NCI-H1092 treated with DMSO at 0.1 percent for 48 hours (cell line): ENCODE measurements at regions not wholly inside any gene's neighbourhood (a gene's known extent, or its start where the extent isn't known, plus 50 kb on each side); places are given as distances from the start of the nearest gene placed in this dataset.
A peak's percentile ranks its signal among the peaks of the same experiment; 100 is the strongest.

Experiments
- DNase-seq: peaks from one replicate; lab custom pipeline; 2025; lab: John Stamatoyannopoulos, UW

- DNase-seq: no peak
These were observed 50.0 kb downstream of the PABIR2 start for GRCh38 chrX:134747006-134747405.

- DNase-seq: no peak
These were observed 50.6 kb downstream of the PABIR2 start for GRCh38 chrX:134746410-134746785.

- no peak for DNase-seq
These were observed 51.2 kb downstream of the PABIR2 start for GRCh38 chrX:134745636-134746409.

GRCh38 chrX:134743091-134743490, 53.9 kb downstream of the PABIR2 start:
- DNase-seq: no peak

- no peak for DNase-seq
These were observed 54.4 kb downstream of the PABIR2 start for GRCh38 chrX:134742573-134742972.

- peak; percentile 5 for DNase-seq
These were observed 55.3 kb downstream of the PABIR2 start for GRCh38 chrX:134741746-134742145.

- no peak for DNase-seq
These were observed 57.8 kb downstream of the PABIR2 start for GRCh38 chrX:134738986-134739740.

- no peak for DNase-seq
These were observed 58.6 kb downstream of the PABIR2 start for GRCh38 chrX:134738445-134738844.

- DNase-seq: no peak
These were observed 59.2 kb downstream of the PABIR2 start for GRCh38 chrX:134737721-134738369.

- no peak for DNase-seq
These were observed 59.9 kb downstream of the PABIR2 start for GRCh38 chrX:134737061-134737460.

- no peak for DNase-seq
These were observed 60.6 kb downstream of the PABIR2 start for GRCh38 chrX:134736356-134736755.

GRCh38 chrX:134735015-134735414, 62.0 kb downstream of the PABIR2 start:
- DNase-seq: peak; percentile 63

GRCh38 chrX:134734466-134734952, 62.5 kb downstream of the PABIR2 start:
- DNase-seq: peak; percentile 82

GRCh38 chrX:134733591-134733990, 63.4 kb downstream of the PABIR2 start:
- DNase-seq: peak; percentile 24

GRCh38 chrX:134732676-134733075, 64.3 kb downstream of the PABIR2 start:
- DNase-seq: no peak

- peak; percentile 30 for DNase-seq
These were observed 64.9 kb downstream of the PABIR2 start for GRCh38 chrX:134732152-134732551.

GRCh38 chrX:134727363-134727762, 69.1 kb upstream of the PLAC1 start:
- DNase-seq: no peak

- DNase-seq: no peak
These were observed 66.9 kb upstream of the PLAC1 start for GRCh38 chrX:134725103-134725690.

GRCh38 chrX:134721766-134722532, 63.7 kb upstream of the PLAC1 start:
- DNase-seq: no peak

GRCh38 chrX:134718966-134719317, 60.7 kb upstream of the PLAC1 start:
- no peak for DNase-seq

GRCh38 chrX:134718105-134718965, 60.1 kb upstream of the PLAC1 start:
- DNase-seq: no peak
